Right renal cortex interstitium (tissue), 3 donors: ENCODE measurements at regions not wholly inside any gene's neighbourhood (a gene's known extent, or its start where the extent isn't known, plus 50 kb on each side); places are given as distances from the start of the nearest gene placed in this dataset.
"Not testable (repeated sequence)": the region's sequence is repeated elsewhere in the genome, so short reads cannot be mapped to it uniquely, and the experiment has no call there.

Source experiments
- DNase-seq, 3 donors: peaks; one replicate each; pipeline ENCODE4 v3.0.0-alpha.2; 2013; ENCODE audit warnings: low read depth in 3 of 3, low spot score in 2 of 3

- DNase-seq, result no peak
These were observed 139.4 kb upstream of the KLF12 start for GRCh38 chr13:74273581-74273980.

- DNase-seq, result no peak
These were observed 138.6 kb upstream of the KLF12 start for GRCh38 chr13:74272826-74273225.

GRCh38 chr13:74270018-74270417 is 135.8 kb upstream of the KLF12 start:
- no peak for DNase-seq

- no peak for DNase-seq
These were observed 132.7 kb upstream of the KLF12 start for GRCh38 chr13:74266861-74267260.

- no peak for DNase-seq
These were observed 132.1 kb upstream of the KLF12 start for GRCh38 chr13:74266309-74266708.

GRCh38 chr13:74264333-74264732 is 130.1 kb upstream of the KLF12 start:
- DNase-seq, result no peak

- not testable (repeated sequence) for DNase-seq
These were observed 126.2 kb upstream of the KLF12 start for GRCh38 chr13:74260420-74260819.

GRCh38 chr13:74259641-74260040 is 125.4 kb upstream of the KLF12 start:
- no peak for DNase-seq

GRCh38 chr13:74258961-74259360 is 124.8 kb upstream of the KLF12 start:
- no peak for DNase-seq

GRCh38 chr13:74256969-74257368 is 122.8 kb upstream of the KLF12 start:
- DNase-seq, result no peak

- DNase-seq, result no peak
These were observed 119.0 kb upstream of the KLF12 start for GRCh38 chr13:74253161-74253560.

- DNase-seq, result no peak
These were observed 117.7 kb upstream of the KLF12 start for GRCh38 chr13:74251778-74252519.

GRCh38 chr13:74250738-74251190 is 116.6 kb upstream of the KLF12 start:
- no peak for DNase-seq

GRCh38 chr13:74248477-74248876 is 114.3 kb upstream of the KLF12 start:
- no peak for DNase-seq

GRCh38 chr13:74246487-74246886 is 112.3 kb upstream of the KLF12 start:
- DNase-seq, result peak in 1 of 3 donors; percentile 1

GRCh38 chr13:74243637-74244526 is 109.7 kb upstream of the KLF12 start:
- no peak for DNase-seq

- not testable (repeated sequence) for DNase-seq
These were observed 107.1 kb upstream of the KLF12 start for GRCh38 chr13:74241343-74241742.

GRCh38 chr13:74230984-74231501 is 96.8 kb upstream of the KLF12 start:
- DNase-seq, result no peak

- no peak for DNase-seq
These were observed 95.0 kb upstream of the KLF12 start for GRCh38 chr13:74229242-74229641.

- no peak for DNase-seq
These were observed 93.4 kb upstream of the KLF12 start for GRCh38 chr13:74227476-74228158.
